HepG2 (cell line): ENCODE measurements at regions not wholly inside any gene's neighbourhood (a gene's known extent, or its start where the extent isn't known, plus 50 kb on each side); places are given as distances from the start of the nearest gene placed in this dataset.

Experiments used
- ATAC-seq: fragments of 200-7000 bp; cut with Tn5 transposase; 3 replicates; pipeline ENCODE4 v1.9.1; 2020; ENCODE audit warnings: mild to moderate bottlenecking, moderate library complexity
- BruUV-seq: library from RNA; stranded (reverse); fragments of 400-500 nt; replicated peaks from 2 replicates; lab custom pipeline; 2021; lab: Mats Ljungman, UMichigan
- CTCF ChIA-PET: fragments of 300-600 bp; formaldehyde crosslinking; extraction: SDS; loops from one replicate; lab custom pipeline; 2021; ENCODE audit warnings: low total read pairs, inconsistent platforms, low intra/inter-chr PET ratio; lab: Yijun Ruan, JAX
- POLR2A ChIA-PET: fragments of 350-600 bp; sonication (Branson Sonifier 250); formaldehyde crosslinking; loops from one replicate; lab custom pipeline; 2020; ENCODE audit warnings: antibody characterized with exemption, inconsistent platforms; lab: Yijun Ruan, JAX
- DNase-seq: peaks from one replicate; pipeline ENCODE4 v3.0.0-alpha.2; 2015; ENCODE audit warnings: low spot score
- FAIRE-seq: peaks from 3 replicates; lab custom pipeline; 2011; peaks lifted over from hg19 to GRCh38; lab: Jason Lieb, UNC
- H2AFZ ChIP-seq: one replicate; pipeline ENCODE4 v1.6.1; 2011; ENCODE audit warnings: low read length, inconsistent platforms
- H3K27ac ChIP-seq: fragments of 300-600 bp; 3 replicates; pipeline ENCODE4 v1.8.0; 2011; ENCODE audit warnings: mixed run types, mild to moderate bottlenecking, mixed read lengths, low read length, inconsistent platforms; ENCODE audit not compliant: insufficient read depth; ENCODE audit errors: extremely low read length
- H3K27me3 ChIP-seq, 2 experiments: fragments of 200-600 bp in 1 of 2; 2 replicates in 1 of 2; 3 replicates in 1 of 2; pipeline versions ENCODE4 v1.6.0 to v1.8.0; 2011; ENCODE audit warnings: low read length in 2 of 2, mild to moderate bottlenecking in 2 of 2, moderate library complexity in 2 of 2, inconsistent platforms in 1 of 2; ENCODE audit not compliant: insufficient read depth in 2 of 2, control insufficient read depth in 1 of 2
- H3K36me3 ChIP-seq, 2 experiments: fragments of 200-600 bp in 1 of 2; replicated peaks in 1 of 2; 2 replicates in 1 of 2; 3 replicates in 1 of 2; pipeline versions ENCODE4 v1.5.1 to v1.8.0; 2011; ENCODE audit warnings: low read length in 2 of 2, inconsistent platforms in 1 of 2; ENCODE audit not compliant: insufficient read depth in 2 of 2, control insufficient read depth in 1 of 2
- H3K4me1 ChIP-seq: 2 replicates; pipeline ENCODE4 v1.5.1; 2012; ENCODE audit warnings: low read length, inconsistent platforms; ENCODE audit not compliant: insufficient read depth
- H3K4me2 ChIP-seq: 2 replicates; pipeline ENCODE4 v1.6.0; 2011; ENCODE audit warnings: low read depth, low read length, inconsistent platforms
- H3K4me3 ChIP-seq, 3 experiments: fragments of 200-600 bp in 1 of 3; sonication (generic), shearing (Covaris generic) in 1 of 3; replicated peaks in 1 of 3; 2 replicates each; pipeline ENCODE4 v1.5.1; 2011 to 2016; ENCODE audit warnings: low read length in 3 of 3, inconsistent platforms in 2 of 3, low read depth in 2 of 3, mild to moderate bottlenecking in 2 of 3, control low read depth in 1 of 3, mixed read lengths in 1 of 3; ENCODE audit not compliant: insufficient read depth in 1 of 3
- H3K79me2 ChIP-seq: one replicate; pipeline ENCODE4 v1.6.1; 2011; ENCODE audit warnings: low read length, inconsistent platforms; ENCODE audit not compliant: insufficient read depth
- H3K9ac ChIP-seq: 2 replicates; pipeline ENCODE4 v1.6.0; 2011; ENCODE audit warnings: mild to moderate bottlenecking, low read depth, low read length, inconsistent platforms; ENCODE audit not compliant: insufficient read depth
- H3K9me3 ChIP-seq: 2 replicates; pipeline ENCODE4 v1.5.1; 2012; ENCODE audit warnings: mild to moderate bottlenecking, low read length
- H4K20me1 ChIP-seq: 2 replicates; pipeline ENCODE4 v1.6.0; 2011; ENCODE audit warnings: inconsistent platforms, mild to moderate bottlenecking, low read length, moderate library complexity; ENCODE audit not compliant: insufficient read depth
- BORCS8-MEF2B ChIP-seq: sonication (generic); formaldehyde crosslinking; IDR thresholded peaks from 2 replicates; pipeline ENCODE4 v1.8.0; 2022; ENCODE audit warnings: mild to moderate bottlenecking, missing genetic modification reagents
- DMAP1 ChIP-seq: IDR thresholded peaks from 2 replicates; pipeline ENCODE4 v1.6.1; 2016
- KDM4B ChIP-seq: sonication (generic); formaldehyde crosslinking; IDR thresholded peaks from 2 replicates; pipeline ENCODE4 v1.4.0; 2020; ENCODE audit warnings: missing genetic modification reagents
- NRL ChIP-seq: sonication (generic); formaldehyde crosslinking; IDR thresholded peaks from 2 replicates; pipeline ENCODE4 v1.5.0; 2020; ENCODE audit warnings: missing genetic modification reagents, mild to moderate bottlenecking, moderate library complexity, borderline replicate concordance
- RFX3 ChIP-seq: IDR thresholded peaks from 2 replicates; pipeline ENCODE4 v1.6.1; 2016; ENCODE audit warnings: missing biosample characterization, missing genetic modification reagents
- SMARCE1 ChIP-seq: fragments of 450-650 bp; IDR thresholded peaks from 2 replicates; pipeline ENCODE4 v1.6.1; 2017; ENCODE audit warnings: borderline replicate concordance
- TGIF2 ChIP-seq: IDR thresholded peaks from 2 replicates; pipeline ENCODE4 v1.6.1; 2016; ENCODE audit warnings: control low read depth, missing compliant biosample characterization
- ZBTB46 ChIP-seq: sonication (generic); formaldehyde crosslinking; IDR thresholded peaks from 2 replicates; pipeline ENCODE4 v1.4.0; 2020; ENCODE audit warnings: mild to moderate bottlenecking, missing genetic modification reagents, borderline replicate concordance
- ZNF10 ChIP-seq: sonication (generic); formaldehyde crosslinking; IDR thresholded peaks from 2 replicates; pipeline ENCODE4 v1.4.0; 2020; ENCODE audit warnings: mild to moderate bottlenecking, low read depth, missing genetic modification reagents, borderline replicate concordance
- ZNF143 ChIP-seq: sonication (generic); formaldehyde crosslinking; IDR thresholded peaks from 2 replicates; pipeline ENCODE4 v1.4.0; 2020; ENCODE audit warnings: missing genetic modification reagents
- ZNF567 ChIP-seq: sonication (generic); formaldehyde crosslinking; IDR thresholded peaks from 2 replicates; pipeline ENCODE4 v1.8.1; 2023; ENCODE audit warnings: mild to moderate bottlenecking, missing genetic modification reagents, borderline replicate concordance
- ZNF589 ChIP-seq: sonication (generic); formaldehyde crosslinking; conservative IDR thresholded peaks from 2 replicates; pipeline ENCODE4 v1.8.0; 2022; ENCODE audit warnings: mild to moderate bottlenecking, moderate library complexity, missing genetic modification reagents
- ZNF792 ChIP-seq: IDR thresholded peaks from 2 replicates; pipeline ENCODE4 v1.6.1; 2016
- WGBS: methylation state at CpG from one replicate; pipeline ENCODE4 v1.1.6; 2017; ENCODE audit warnings: low lambda C conversion rate; 5-methylcytosine and 5-hydroxymethylcytosine counted together
- in situ Hi-C: cut with HindIII; loops from 2 replicates; pipeline ENCODE4 v1.10.0; 2017; ENCODE audit warnings: low pct_unique_long_range_greater_than_20kb; ENCODE audit not compliant: extremely low pct_ligation_motif_present
- intact Hi-C: fragments of 100-400 bp; cut with micrococcal nuclease; formaldehyde crosslinking; loops from one replicate; pipeline ENCODE4 v1.10.0; 2022; ENCODE audit not compliant: unreplicated experiment

DNA sequence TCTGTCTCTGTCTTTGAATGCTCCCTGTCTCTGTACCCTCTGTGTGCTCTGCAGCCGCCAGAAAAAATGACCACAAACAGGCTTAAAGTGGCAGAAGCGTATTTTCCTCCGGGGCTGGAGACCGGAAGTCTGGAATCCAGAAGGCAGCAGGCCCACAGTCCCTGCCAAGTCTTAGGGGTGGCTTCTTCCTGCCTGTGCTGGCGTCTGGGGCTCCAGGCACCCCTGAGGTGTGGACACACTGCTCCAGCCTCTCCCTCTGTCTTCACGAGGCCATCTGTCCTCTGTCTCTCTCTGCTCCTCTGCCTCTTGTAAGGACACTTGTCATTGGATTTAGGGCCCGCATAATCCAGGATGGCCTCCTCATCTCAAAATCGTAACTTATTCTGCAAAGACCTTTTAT, 298.4 kb upstream of the IRX4 start:
- BruUV-seq = no TSS peak

GRCh38 chr5:2180456-2180855, 297.7 kb upstream of the IRX4 start:
- Histone ChIP-seq H3K4me1 (no peaks in the 10 kb centered on the region), H3K4me3 (no peak overlapping the region), H3K36me3 (no peaks in the 10 kb centered on the region), H3K4me2 (no peak overlapping the region), H4K20me1 (no peaks in the 10 kb centered on the region), H3K27me3 (peaks cover 6 to 47% of the 10 kb centered on the region in 2 experiments; a peak in 4 of 5 replicates), H3K27ac (no peak overlapping the region), H3K9me3 (no peaks in the 10 kb centered on the region), H3K79me2 (no peaks in the 10 kb centered on the region), H3K9ac (no peak overlapping the region), H2AFZ (no peak overlapping the region)
- intact Hi-C loops (no loop called here), in situ Hi-C loops (no loop called here)
- no TSS peak for BruUV-seq
- no peak for DNase-seq
- POLR2A ChIA-PET = no interaction called here
- TF ChIP-seq TGIF2 (CRISPR knock-in tag) (no peak), ZNF792 (no peak)
- no peak for FAIRE-seq
- CTCF ChIA-PET = no interaction called here
- ATAC-seq = no peak
- 60% methylated on average over 5 of the region's 17 CpGs for WGBS

More for the DNA sequence above, 298.4 kb upstream of the IRX4 start:
- intact Hi-C loops (no loop called here), in situ Hi-C loops (no loop called here)
- ATAC-seq = no peak
- H3K79me2 ChIP-seq = no peaks in the 10 kb centered on the region
- no peak overlapping the region for H3K4me3 ChIP-seq
- no peak overlapping the region for H3K4me2 ChIP-seq
- WGBS = 19% methylated on average over 7 of the region's 8 CpGs
- FAIRE-seq = no peak
- peaks cover 7 to 43% of the 10 kb centered on the region in 2 experiments; a peak in 4 of 5 replicates for H3K27me3 ChIP-seq
- ChIA-PET CTCF (no interaction called here), POLR2A (no interaction called here)
- H3K9ac ChIP-seq = no peak overlapping the region
- H3K9me3 ChIP-seq = no peaks in the 10 kb centered on the region
- no peaks in the 10 kb centered on the region for H3K4me1 ChIP-seq
- no peak overlapping the region for H2AFZ ChIP-seq
- TF ChIP-seq SMARCE1 (no peak), KDM4B (CRISPR knock-in tag) (no peak), DMAP1 (no peak), NRL (CRISPR knock-in tag) (no peak), ZNF143 (no peak), RFX3 (CRISPR knock-in tag) (no peak), ZNF10 (CRISPR knock-in tag) (no peak), ZNF567 (no peak), ZNF589 (CRISPR knock-in tag) (no peak), ZBTB46 (CRISPR knock-in tag) (no peak), BORCS8-MEF2B (CRISPR knock-in tag) (no peak)
- TF ChIP-seq, all 625 proteins: peak for 0
- Histone ChIP-seq H3K27ac (no peak overlapping the region), H3K36me3 (no peaks in the 10 kb centered on the region), H4K20me1 (no peaks in the 10 kb centered on the region)
- no peak for DNase-seq
